Activated CD4-positive, alpha-beta T cell treated with anti-CD3 and anti-CD28 coated beads, Interleukin-2, amount 50 U/mL, for 48 hours (primary cell): ENCODE measurements at regions not wholly inside any gene's neighbourhood (a gene's known extent, or its start where the extent isn't known, plus 50 kb on each side); places are given as distances from the start of the nearest gene placed in this dataset.

Experiments used
- DNase-seq, 2 experiments: peaks; one replicate each; pipeline ENCODE4 v3.0.0-alpha.2; 2020

GRCh38 chr16:35931722-35932121 lies 2472.3 kb downstream of the TP53TG3F start:
- no peak for DNase-seq
